A549 (cell line): ENCODE measurements at regions not wholly inside any gene's neighbourhood (a gene's known extent, or its start where the extent isn't known, plus 50 kb on each side); places are given as distances from the start of the nearest gene placed in this dataset.

Experiments
- ATAC-seq, 2 experiments: fragments of 200-7000 bp in 1 of 2; fragments of >200 bp in 1 of 2; cut with Nextera tagmentation in 1 of 2; cut with Tn5 transposase in 1 of 2; 3 replicates each; pipeline versions ENCODE4 v1.8.0 to v1.9.1; 2018 to 2020; ENCODE audit warnings: mild to moderate bottlenecking in 1 of 2, moderate library complexity in 1 of 2
- CTCF ChIA-PET: fragments of 300-600 bp; sonication (Branson Sonifier 250); formaldehyde crosslinking; extraction: SDS; loops from one replicate; lab custom pipeline; 2021; ENCODE audit warnings: antibody characterized with exemption, inconsistent platforms; lab: Yijun Ruan, JAX
- POLR2A ChIA-PET: fragments of 350-600 bp; formaldehyde crosslinking; extraction: SDS; loops from one replicate; lab custom pipeline; 2021; ENCODE audit warnings: antibody characterized with exemption, inconsistent platforms; lab: Yijun Ruan, JAX
- DNase-seq, 2 experiments: peaks; one replicate each; pipeline versions ENCODE4 v3.0.0 to v3.0.0-alpha.2; 2011 to 2016; ENCODE audit warnings: low read depth in 1 of 2, low spot score in 1 of 2
- FAIRE-seq: peaks from 2 replicates; lab custom pipeline; 2011; peaks lifted over from hg19 to GRCh38; lab: Jason Lieb, UNC
- H3K27ac ChIP-seq, 2 experiments: fragments of >200 bp; sonication (Bioruptor Twin); formaldehyde crosslinking; 3 replicates each; pipeline ENCODE4 v1.5.1; 2016 to 2017
- H3K4me1 ChIP-seq: fragments of >200 bp; sonication (Bioruptor Twin); formaldehyde crosslinking; 3 replicates; pipeline ENCODE4 v1.6.1; 2016
- H3K4me2 ChIP-seq: fragments of >200 bp; sonication (Bioruptor Twin); formaldehyde crosslinking; 3 replicates; pipeline ENCODE4 v1.6.1; 2016
- H3K4me3 ChIP-seq: fragments of >200 bp; sonication (Bioruptor Twin); formaldehyde crosslinking; 3 replicates; pipeline ENCODE4 v1.5.1; 2016
- H3K9me3 ChIP-seq: fragments of >200 bp; sonication (Bioruptor Twin); formaldehyde crosslinking; 3 replicates; pipeline ENCODE4 v1.6.1; 2016
- CBX8 ChIP-seq: fragments of 200-600 bp; sonication (generic); IDR thresholded peaks from 2 replicates; pipeline ENCODE4 v1.6.1; 2016
- CHD4 ChIP-seq: fragments of 200-600 bp; sonication (generic); IDR thresholded peaks from 2 replicates; pipeline ENCODE4 v1.6.1; 2016; ENCODE audit warnings: antibody characterized with exemption, mild to moderate bottlenecking, borderline replicate concordance
- EHMT2 ChIP-seq: fragments of 200-600 bp; sonication (generic); IDR thresholded peaks from 2 replicates; pipeline ENCODE4 v1.6.1; 2016; ENCODE audit warnings: antibody characterized with exemption, low read depth, mild to moderate bottlenecking, moderate library complexity
- ELK1 ChIP-seq: fragments of 150-350 bp; IDR thresholded peaks from 2 replicates; pipeline ENCODE4 v1.6.1; 2014; ENCODE audit warnings: low read depth, mild to moderate bottlenecking, low read length
- FOSB ChIP-seq: fragments of 250-450 bp; sonication (Bioruptor Pico); IDR thresholded peaks from 2 replicates; pipeline ENCODE4 v1.5.0; 2020; ENCODE audit warnings: mild to moderate bottlenecking, moderate library complexity
- HEYL ChIP-seq: fragments of 250-450 bp; sonication (Bioruptor Pico); IDR thresholded peaks from 2 replicates; pipeline ENCODE4 v1.8.0; 2021; ENCODE audit warnings: mild to moderate bottlenecking, moderate library complexity
- HOXA7 ChIP-seq: fragments of 250-450 bp; sonication (Bioruptor Pico); IDR thresholded peaks from 2 replicates; pipeline ENCODE4 v1.5.0; 2020; ENCODE audit warnings: mild to moderate bottlenecking, moderate library complexity
- JUNB ChIP-seq: fragments of >200 bp; sonication (Bioruptor Twin); formaldehyde crosslinking; IDR thresholded peaks from 2 replicates; pipeline ENCODE4 v1.6.1; 2016
- KDM5A ChIP-seq: fragments of 200-600 bp; sonication (generic); IDR thresholded peaks from 2 replicates; pipeline ENCODE4 v1.6.1; 2016; ENCODE audit warnings: antibody characterized with exemption, mild to moderate bottlenecking
- MAZ ChIP-seq: fragments of 150-350 bp; IDR thresholded peaks from 2 replicates; pipeline ENCODE4 v1.6.1; 2014; ENCODE audit warnings: antibody characterized with exemption, low read depth, low read length, borderline replicate concordance
- MYC ChIP-seq: IDR thresholded peaks from 2 replicates; pipeline ENCODE4 v1.6.1; 2012; ENCODE audit warnings: mild to moderate bottlenecking, inconsistent platforms, low read length, improper control_type of control experiment, borderline replicate concordance
- NPAS2 ChIP-seq: fragments of 250-450 bp; sonication (Bioruptor Pico); IDR thresholded peaks from 2 replicates; pipeline ENCODE4 v1.8.0; 2022; ENCODE audit warnings: mild to moderate bottlenecking, moderate library complexity, borderline replicate concordance
- RCOR1 ChIP-seq: fragments of 150-350 bp; IDR thresholded peaks from 2 replicates; pipeline ENCODE4 v1.6.1; 2014; ENCODE audit warnings: antibody characterized with exemption, low read length, low read depth
- ZC3H11A ChIP-seq: fragments of 450-650 bp; IDR thresholded peaks from 2 replicates; pipeline ENCODE4 v1.6.1; 2014; ENCODE audit warnings: antibody characterized with exemption, mild to moderate bottlenecking
- ZSCAN20 ChIP-seq: fragments of 250-450 bp; sonication (Bioruptor Pico); IDR thresholded peaks from 2 replicates; pipeline ENCODE4 v1.8.0; 2022; ENCODE audit warnings: mild to moderate bottlenecking, moderate library complexity
- WGBS: methylation state at CpG from one replicate; pipeline ENCODE4 v1.1.6; 2017; ENCODE audit errors: missing lambda C conversion rate; 5-methylcytosine and 5-hydroxymethylcytosine counted together
- TF ChIP-seq, protein P1 (sequence below): fragments of 250-450 bp; sonication (Bioruptor Pico); IDR thresholded peaks from 2 replicates; pipeline ENCODE4 v1.5.0; 2021; ENCODE audit warnings: mild to moderate bottlenecking, moderate library complexity, borderline replicate concordance
- TF ChIP-seq, protein P2 (sequence below): IDR thresholded peaks from 2 replicates; pipeline ENCODE4 v1.6.1; 2012; ENCODE audit warnings: low read depth, borderline replicate concordance
- TF ChIP-seq, protein P3 (sequence below): fragments of 250-450 bp; sonication (Bioruptor Pico); IDR thresholded peaks from 2 replicates; pipeline ENCODE4 v1.5.0; 2020; ENCODE audit warnings: low read depth, mild to moderate bottlenecking, moderate library complexity

- TF ChIP-seq, protein P1, sequence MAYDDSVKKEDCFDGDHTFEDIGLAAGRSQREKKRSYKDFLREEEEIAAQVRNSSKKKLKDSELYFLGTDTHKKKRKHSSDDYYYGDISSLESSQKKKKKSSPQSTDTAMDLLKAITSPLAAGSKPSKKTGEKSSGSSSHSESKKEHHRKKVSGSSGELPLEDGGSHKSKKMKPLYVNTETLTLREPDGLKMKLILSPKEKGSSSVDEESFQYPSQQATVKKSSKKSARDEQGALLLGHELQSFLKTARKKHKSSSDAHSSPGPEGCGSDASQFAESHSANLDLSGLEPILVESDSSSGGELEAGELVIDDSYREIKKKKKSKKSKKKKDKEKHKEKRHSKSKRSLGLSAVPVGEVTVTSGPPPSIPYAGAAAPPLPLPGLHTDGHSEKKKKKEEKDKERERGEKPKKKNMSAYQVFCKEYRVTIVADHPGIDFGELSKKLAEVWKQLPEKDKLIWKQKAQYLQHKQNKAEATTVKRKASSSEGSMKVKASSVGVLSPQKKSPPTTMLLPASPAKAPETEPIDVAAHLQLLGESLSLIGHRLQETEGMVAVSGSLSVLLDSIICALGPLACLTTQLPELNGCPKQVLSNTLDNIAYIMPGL (CRISPR knock-in tag): no peak
- TF ChIP-seq, protein P2, sequence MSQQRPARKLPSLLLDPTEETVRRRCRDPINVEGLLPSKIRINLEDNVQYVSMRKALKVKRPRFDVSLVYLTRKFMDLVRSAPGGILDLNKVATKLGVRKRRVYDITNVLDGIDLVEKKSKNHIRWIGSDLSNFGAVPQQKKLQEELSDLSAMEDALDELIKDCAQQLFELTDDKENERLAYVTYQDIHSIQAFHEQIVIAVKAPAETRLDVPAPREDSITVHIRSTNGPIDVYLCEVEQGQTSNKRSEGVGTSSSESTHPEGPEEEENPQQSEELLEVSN: no peak
- TF ChIP-seq NPAS2 (CRISPR knock-in tag) (no peak), KDM5A (no peak), ZC3H11A (no peak)
Observed at GRCh38 chr11:15819679-15820286, 536.6 kb downstream of the SOX6 start (continued).

- Histone ChIP-seq H3K4me2 (no peak overlapping the region), H3K4me3 (no peak overlapping the region), H3K9me3 (no peaks in the 10 kb centered on the region), H3K27ac (no peak overlapping the region), H3K4me1 (no peaks in the 10 kb centered on the region)
- no peak for DNase-seq
- POLR2A ChIA-PET: no interaction called here
- TF ChIP-seq ZSCAN20 (CRISPR knock-in tag): no peak
- TF ChIP-seq EHMT2: no peak
- TF ChIP-seq CBX8: no peak
- TF ChIP-seq HEYL (CRISPR knock-in tag): no peak
- no peak for TF ChIP-seq MAZ
- no peak for TF ChIP-seq HOXA7 (CRISPR knock-in tag)
- FAIRE-seq: no peak
- CTCF ChIA-PET: interaction anchor here (0.6 to 3.1 kb wide), 5 partner anchors 9 to 792 kb away, joined by 3 to 36 read pairs (median 10); no protein-coding TSS in a partner anchor
- ATAC-seq: no peak
Observed at GRCh38 chr11:15821451-15821850, 534.9 kb downstream of the SOX6 start.

DNA sequence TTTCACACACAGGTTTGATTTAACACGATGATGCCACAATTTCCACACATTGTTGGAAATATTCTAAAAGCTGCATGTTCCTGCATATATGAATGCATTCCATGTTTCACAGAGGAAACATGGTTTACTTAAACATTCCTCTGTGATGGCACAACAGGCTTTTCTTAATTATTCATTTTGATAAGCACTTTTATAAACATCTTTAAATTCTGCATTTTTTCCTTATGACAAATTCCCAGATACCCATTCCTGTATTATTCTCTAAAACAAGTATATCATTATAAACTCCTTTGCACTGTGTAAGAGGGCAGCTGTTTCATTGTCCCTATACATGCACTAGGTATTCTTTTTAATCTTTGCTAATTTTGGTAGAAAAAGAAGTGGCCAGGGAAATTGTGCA, 532.3 kb downstream of the SOX6 start:
- POLR2A ChIA-PET: no interaction called here
- Histone ChIP-seq H3K4me1 (no peaks in the 10 kb centered on the region), H3K27ac (no peak overlapping the region), H3K9me3 (no peaks in the 10 kb centered on the region), H3K4me3 (no peak overlapping the region), H3K4me2 (no peak overlapping the region)
- ATAC-seq (no peak), FAIRE-seq (no peak), DNase-seq (no peak)
- TF ChIP-seq, protein P3, sequence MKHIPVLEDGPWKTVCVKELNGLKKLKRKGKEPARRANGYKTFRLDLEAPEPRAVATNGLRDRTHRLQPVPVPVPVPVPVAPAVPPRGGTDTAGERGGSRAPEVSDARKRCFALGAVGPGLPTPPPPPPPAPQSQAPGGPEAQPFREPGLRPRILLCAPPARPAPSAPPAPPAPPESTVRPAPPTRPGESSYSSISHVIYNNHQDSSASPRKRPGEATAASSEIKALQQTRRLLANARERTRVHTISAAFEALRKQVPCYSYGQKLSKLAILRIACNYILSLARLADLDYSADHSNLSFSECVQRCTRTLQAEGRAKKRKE (CRISPR knock-in tag): no peak
- TF ChIP-seq MAZ: no peak
- TF ChIP-seq ZSCAN20 (CRISPR knock-in tag): no peak
- TF ChIP-seq FOSB (CRISPR knock-in tag): no peak
- no peak for TF ChIP-seq HEYL (CRISPR knock-in tag)
- TF ChIP-seq HOXA7 (CRISPR knock-in tag): no peak
- TF ChIP-seq, protein P2: no peak
- no peak for TF ChIP-seq RCOR1
- no peak for TF ChIP-seq CHD4
- WGBS: 24% methylated on average over 1 of the region's 1 CpG
- CTCF ChIA-PET: no interaction called here

DNA sequence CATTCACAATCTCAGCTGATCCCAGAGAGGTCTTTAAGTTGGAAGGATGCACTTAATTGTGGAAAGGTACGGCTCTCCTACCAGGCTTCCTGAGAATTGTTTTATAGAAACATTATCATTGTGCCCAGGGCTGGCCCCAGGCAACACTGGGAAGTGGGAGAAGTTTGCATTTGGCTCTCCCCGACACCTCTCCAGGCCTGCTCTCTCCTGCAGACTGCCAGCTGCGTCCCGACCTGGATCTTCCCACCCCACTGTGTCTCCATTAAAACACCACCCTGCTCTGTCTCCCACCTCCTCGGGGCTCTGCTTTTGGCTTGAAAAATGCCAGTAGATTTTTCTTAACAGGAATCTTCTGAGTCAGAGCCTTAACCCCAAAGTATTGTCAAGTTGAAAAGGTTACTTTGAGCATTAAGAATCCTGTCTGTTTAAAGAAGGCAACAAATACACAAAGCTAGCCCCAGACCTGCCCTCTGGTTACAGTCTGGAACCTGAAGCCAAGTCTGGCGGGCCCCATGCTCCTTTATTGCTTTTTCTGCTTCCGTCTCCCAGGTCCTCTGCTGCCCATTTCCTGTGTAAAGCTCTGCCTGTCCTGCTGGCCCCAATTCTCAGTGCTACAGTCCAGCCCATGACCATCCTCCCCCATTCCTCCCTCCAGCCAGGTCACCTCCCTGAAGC, 530.2 kb downstream of the SOX6 start:
- Histone ChIP-seq H3K27ac (no peak overlapping the region), H3K4me2 (no peak overlapping the region), H3K4me3 (no peak overlapping the region), H3K4me1 (no peaks in the 10 kb centered on the region), H3K9me3 (no peaks in the 10 kb centered on the region)
- FAIRE-seq: no peak
- ChIA-PET CTCF (interaction anchor here (1.0 to 2.1 kb wide), 3 partner anchors 26 to 787 kb away, joined by 3 to 12 read pairs (median 3); no protein-coding TSS in a partner anchor), POLR2A (no interaction called here)
- 15% methylated on average over 7 of the region's 7 CpGs for WGBS
- ATAC-seq: no peak
- no peak for DNase-seq
- TF ChIP-seq HOXA7 (CRISPR knock-in tag) (no peak), ELK1 (no peak), MYC (no peak), CBX8 (no peak), JUNB (no peak)
- TF ChIP-seq, protein P2: no peak
